Breast epithelium (tissue), 4 donors: ENCODE measurements at regions not wholly inside any gene's neighbourhood (a gene's known extent, or its start where the extent isn't known, plus 50 kb on each side); places are given as distances from the start of the nearest gene placed in this dataset.

Experiments used
- DNase-seq, 2 donors: peaks; one replicate each; pipeline ENCODE4 v3.0.0-alpha.2; 2019; ENCODE audit warnings: low spot score in 2 of 2
- H3K27ac ChIP-seq, 2 donors: fragments of 200-600 bp; sonication (generic) in 1 of 2; one replicate each; pipeline ENCODE4 v1.5.1; 2016 to 2019; ENCODE audit warnings: mild to moderate bottlenecking in 1 of 2
- H3K27me3 ChIP-seq, 2 donors: fragments of 200-600 bp; sonication (generic) in 1 of 2; one replicate each; pipeline versions ENCODE4 v1.5.1 to v1.6.0; 2017 to 2019; ENCODE audit warnings: control low read depth in 1 of 2, mild to moderate bottlenecking in 1 of 2
- H3K36me3 ChIP-seq: fragments of 200-600 bp; one replicate; pipeline ENCODE4 v1.5.1; 2019
- H3K4me1 ChIP-seq, 2 donors: fragments of 200-600 bp; sonication (generic); one replicate each; pipeline ENCODE4 v1.5.1; 2016 to 2019; ENCODE audit warnings: control low read depth in 1 of 2
- H3K4me3 ChIP-seq, 3 donors: fragments of 200-600 bp; sonication (generic); 1 replicate in 2 of 3; 2 replicates in 1 of 3; pipeline ENCODE4 v1.5.1; 2016 to 2019; ENCODE audit warnings: mild to moderate bottlenecking in 3 of 3, moderate library complexity in 2 of 3
- H3K9me3 ChIP-seq, 2 donors: fragments of 200-600 bp; sonication (generic) in 1 of 2; one replicate each; pipeline ENCODE4 v1.5.1; 2016 to 2019; ENCODE audit warnings: control low read depth in 1 of 2
- CTCF ChIP-seq, 3 donors: fragments of 450-650 bp; IDR thresholded peaks; one replicate each; pipeline ENCODE4 v1.5.1; 2016 to 2017; ENCODE audit warnings: antibody characterized with exemption in 3 of 3, mild to moderate bottlenecking in 3 of 3, moderate library complexity in 3 of 3
- POLR2A ChIP-seq: fragments of 450-650 bp; IDR thresholded peaks from one replicate; pipeline ENCODE4 v1.6.1; 2016; ENCODE audit warnings: antibody characterized with exemption, mild to moderate bottlenecking, moderate library complexity
- POLR2AphosphoS5 ChIP-seq, 3 donors: sonication (generic); formaldehyde crosslinking; IDR thresholded peaks; one replicate each; pipeline ENCODE4 v1.6.1; 2017; ENCODE audit warnings: antibody characterized with exemption in 3 of 3
- intact Hi-C: fragments of 100-400 bp; cut with DNase I; formaldehyde crosslinking; loops from one replicate; pipeline ENCODE4 v1.15.1; 2023; ENCODE audit warnings: low total_unique reads

DNA sequence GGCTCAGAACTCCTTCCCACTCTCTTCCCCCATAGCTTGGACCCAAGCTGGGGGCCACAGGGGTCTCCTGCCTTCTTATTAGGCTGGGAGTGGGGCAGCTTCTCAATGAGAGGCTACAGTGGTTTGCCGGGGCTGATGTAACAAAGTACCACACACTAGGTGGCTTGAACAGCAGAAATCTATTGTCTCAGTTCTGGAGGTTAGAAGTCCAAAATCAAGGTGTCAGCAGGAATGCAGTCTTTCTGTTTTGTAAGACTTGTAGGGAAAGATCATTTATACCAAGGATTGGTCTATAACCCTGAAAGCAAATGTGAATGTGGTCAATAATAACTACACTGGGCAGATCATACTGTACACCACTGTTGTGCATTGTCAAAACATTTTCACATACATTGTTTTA lies 124.5 kb upstream of the ARHGAP5 start:
- TF ChIP-seq POLR2A = no peak
- no peak for TF ChIP-seq CTCF (IDR thresholded peaks at IDR 0.05)
- DNase-seq = no peak
- Histone ChIP-seq H3K36me3 (no peaks in the 10 kb centered on the region), H3K4me1 (no peaks in the 10 kb centered on the region), H3K27ac (no peak overlapping the region), H3K27me3 (no peaks in the 10 kb centered on the region), H3K4me3 (no peak overlapping the region), H3K9me3 (no peaks in the 10 kb centered on the region)
- intact Hi-C loops = no loop called here

- H3K27ac ChIP-seq = no peak overlapping the region
- TF ChIP-seq CTCF (IDR thresholded peaks at IDR 0.05) = no peak
- TF ChIP-seq POLR2AphosphoS5 (IDR thresholded peaks at IDR 0.05) = no peak
- no peak for TF ChIP-seq POLR2A
- H3K4me3 ChIP-seq = no peak overlapping the region
- intact Hi-C loops = no loop called here
- H3K4me1 ChIP-seq = no peaks in the 10 kb centered on the region
- H3K27me3 ChIP-seq = no peaks in the 10 kb centered on the region
- no peak for DNase-seq
- H3K36me3 ChIP-seq = no peaks in the 10 kb centered on the region
- no peaks in the 10 kb centered on the region for H3K9me3 ChIP-seq
These were observed 123.9 kb upstream of the ARHGAP5 start for GRCh38 chr14:31953210-31953609.

DNA sequence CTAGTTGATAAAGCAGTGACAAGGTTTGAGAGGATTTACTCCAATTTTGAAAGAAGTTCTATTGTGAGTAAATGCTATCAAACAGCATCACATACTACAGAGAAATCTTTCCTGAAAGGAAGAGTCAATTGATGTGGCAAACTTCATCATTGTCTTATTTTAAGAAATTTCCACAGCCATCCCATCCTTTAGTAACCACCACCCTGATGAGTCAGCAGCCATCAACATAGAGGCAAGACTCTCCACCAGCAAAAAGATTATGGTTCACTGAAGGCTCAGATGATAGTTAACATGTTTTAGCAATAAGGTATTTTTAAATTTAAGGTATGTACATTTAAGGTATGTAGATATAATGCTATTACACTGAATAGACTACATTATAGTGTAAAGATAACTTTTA lies 122.1 kb upstream of the ARHGAP5 start:
- Histone ChIP-seq H3K36me3 (no peaks in the 10 kb centered on the region), H3K27ac (no peak overlapping the region), H3K9me3 (no peaks in the 10 kb centered on the region), H3K27me3 (no peaks in the 10 kb centered on the region), H3K4me3 (no peak overlapping the region), H3K4me1 (no peaks in the 10 kb centered on the region)
- no peak for DNase-seq
- intact Hi-C loops = no loop called here
- no peak for TF ChIP-seq POLR2AphosphoS5 (IDR thresholded peaks at IDR 0.05)
- TF ChIP-seq POLR2A = no peak
- TF ChIP-seq CTCF (IDR thresholded peaks at IDR 0.05) = no peak

- TF ChIP-seq CTCF (IDR thresholded peaks at IDR 0.05) (no peak), POLR2A (no peak), POLR2AphosphoS5 (IDR thresholded peaks at IDR 0.05) (no peak)
- Histone ChIP-seq H3K4me3 (no peak overlapping the region), H3K9me3 (no peaks in the 10 kb centered on the region), H3K36me3 (no peaks in the 10 kb centered on the region), H3K27ac (no peak overlapping the region), H3K4me1 (no peaks in the 10 kb centered on the region), H3K27me3 (no peaks in the 10 kb centered on the region)
- no peak for DNase-seq
- intact Hi-C loops = no loop called here
These were observed 121.0 kb upstream of the ARHGAP5 start for GRCh38 chr14:31955936-31956579.

DNA sequence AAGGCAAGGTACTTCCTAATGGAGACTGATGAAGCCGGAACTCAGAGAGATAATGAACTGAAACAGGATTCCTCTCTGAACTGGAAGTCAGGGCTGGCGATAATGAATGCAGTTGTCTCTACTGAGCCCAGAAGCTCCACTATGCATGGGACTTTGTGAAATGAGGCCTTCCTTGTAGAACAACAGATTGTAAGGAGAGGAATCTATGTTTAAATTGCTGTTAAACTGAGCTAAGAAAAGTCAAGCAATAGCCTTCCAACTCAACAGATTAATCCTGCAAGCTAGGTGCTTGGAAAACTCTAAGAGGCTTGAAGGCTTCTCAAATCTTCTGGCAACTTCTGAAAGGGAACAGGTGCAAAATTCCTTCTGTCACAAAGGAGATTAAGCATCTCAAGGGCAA lies 119.5 kb upstream of the ARHGAP5 start:
- TF ChIP-seq CTCF (IDR thresholded peaks at IDR 0.05) (no peak), POLR2A (no peak), POLR2AphosphoS5 (IDR thresholded peaks at IDR 0.05) (no peak)
- no peaks in the 10 kb centered on the region for H3K9me3 ChIP-seq
- no peak for DNase-seq
- H3K27ac ChIP-seq = no peak overlapping the region
- H3K36me3 ChIP-seq = no peaks in the 10 kb centered on the region
- no peak overlapping the region for H3K4me3 ChIP-seq
- no peaks in the 10 kb centered on the region for H3K4me1 ChIP-seq
- intact Hi-C loops = no loop called here
- no peaks in the 10 kb centered on the region for H3K27me3 ChIP-seq
